ENCODE measurements at regions not wholly inside any gene's neighbourhood (a gene's known extent, or its start where the extent isn't known, plus 50 kb on each side); places are given as distances from the start of the nearest gene placed in this dataset.

DNA sequence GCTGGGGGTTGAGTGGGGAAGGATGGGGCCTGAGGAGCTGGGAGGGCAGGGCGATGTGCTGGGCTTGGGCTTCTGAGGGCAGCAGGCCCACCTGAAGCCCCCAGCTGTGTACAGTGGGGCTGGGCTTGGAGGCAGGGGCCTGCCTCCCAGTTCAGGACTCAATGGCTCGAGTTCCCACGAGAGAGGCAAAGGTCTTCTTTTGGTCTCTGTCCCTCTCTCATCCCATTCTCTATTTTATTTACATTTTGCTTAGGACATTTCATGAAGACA, 180.6 kb downstream of the MACROH2A1 start:
- no peak for DNase-seq

DNA sequence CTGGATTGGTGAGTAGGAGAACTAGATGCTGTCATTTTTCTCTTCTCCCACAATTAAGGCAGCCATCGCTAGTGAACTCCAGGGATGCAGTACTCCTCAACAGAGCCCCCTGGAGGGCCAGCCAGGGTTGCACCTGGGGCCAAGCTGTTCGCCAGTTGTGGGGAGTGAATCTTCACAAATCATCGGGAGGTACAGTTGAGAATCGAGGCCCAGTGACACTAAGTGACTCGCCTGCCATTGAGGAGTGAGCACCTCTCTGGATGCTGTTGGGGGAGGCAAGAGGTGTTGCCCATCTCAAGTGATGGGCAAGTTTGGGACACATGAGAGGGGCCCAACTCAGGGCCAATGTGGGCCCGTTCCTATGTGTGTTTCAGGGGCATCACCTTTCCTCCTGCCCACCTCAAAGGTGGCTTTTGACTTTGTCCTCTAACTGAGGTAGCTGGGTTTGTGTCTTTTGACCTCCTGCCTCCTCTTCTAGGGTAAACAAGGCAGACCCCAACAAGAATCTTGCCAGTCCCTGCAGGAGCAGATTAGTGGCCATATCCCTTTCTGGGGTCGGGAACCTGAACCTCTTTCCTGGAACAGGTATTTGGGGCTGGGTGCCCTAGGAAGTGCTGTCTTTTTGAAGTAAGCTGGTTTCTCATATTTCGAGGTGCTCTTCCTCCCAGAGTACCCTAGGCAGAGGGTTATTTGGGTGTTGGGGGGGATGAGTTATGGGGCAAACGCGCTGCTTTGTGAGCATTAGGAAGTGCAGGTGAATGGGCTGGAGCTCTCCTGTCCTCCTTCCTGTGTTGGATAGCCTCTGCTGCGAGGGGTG, 181.2 kb downstream of the MACROH2A1 start:
- no peak for DNase-seq

DNA sequence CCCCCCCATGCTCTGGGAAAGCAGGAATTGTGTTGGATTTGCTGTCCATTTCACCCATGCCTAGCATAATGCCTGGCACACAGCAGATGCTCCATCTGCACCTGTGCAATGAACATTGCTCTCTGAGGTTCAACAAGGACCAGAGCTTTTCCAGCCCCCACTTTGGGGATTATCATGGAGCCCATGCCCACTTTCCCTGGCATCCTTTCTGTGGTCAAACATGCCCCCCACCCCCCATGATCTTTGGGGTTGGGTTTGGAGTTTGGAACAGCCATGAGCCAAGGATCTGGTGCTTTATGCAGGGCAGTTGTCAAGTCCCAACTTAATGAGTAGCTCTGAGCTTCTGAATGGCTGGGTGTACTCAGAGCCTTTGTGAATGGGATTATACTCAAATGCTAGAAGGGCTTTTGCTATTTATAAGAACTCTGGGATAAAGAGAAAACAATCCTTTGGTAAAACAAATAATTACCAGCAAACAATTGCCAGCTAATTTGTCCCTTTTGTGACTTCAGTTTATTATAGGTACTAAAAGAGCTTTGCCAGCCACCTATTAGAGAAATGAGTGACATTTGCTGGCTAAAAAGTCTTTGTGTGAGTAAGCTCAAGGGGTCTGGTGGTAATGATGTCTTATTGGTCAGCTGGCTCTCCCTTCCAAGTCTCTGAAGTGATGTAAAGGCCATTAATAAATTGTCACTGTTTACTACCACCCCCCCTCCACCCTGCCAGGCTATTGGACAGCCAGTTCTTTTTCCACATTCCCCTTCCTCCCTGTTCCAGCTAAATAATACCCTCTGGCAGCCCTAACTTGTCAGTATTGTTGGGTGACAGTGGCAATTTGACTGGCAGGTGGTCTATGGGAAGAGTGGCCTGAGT, 182.3 kb downstream of the MACROH2A1 start:
- peak; percentile 34 for DNase-seq

DNA sequence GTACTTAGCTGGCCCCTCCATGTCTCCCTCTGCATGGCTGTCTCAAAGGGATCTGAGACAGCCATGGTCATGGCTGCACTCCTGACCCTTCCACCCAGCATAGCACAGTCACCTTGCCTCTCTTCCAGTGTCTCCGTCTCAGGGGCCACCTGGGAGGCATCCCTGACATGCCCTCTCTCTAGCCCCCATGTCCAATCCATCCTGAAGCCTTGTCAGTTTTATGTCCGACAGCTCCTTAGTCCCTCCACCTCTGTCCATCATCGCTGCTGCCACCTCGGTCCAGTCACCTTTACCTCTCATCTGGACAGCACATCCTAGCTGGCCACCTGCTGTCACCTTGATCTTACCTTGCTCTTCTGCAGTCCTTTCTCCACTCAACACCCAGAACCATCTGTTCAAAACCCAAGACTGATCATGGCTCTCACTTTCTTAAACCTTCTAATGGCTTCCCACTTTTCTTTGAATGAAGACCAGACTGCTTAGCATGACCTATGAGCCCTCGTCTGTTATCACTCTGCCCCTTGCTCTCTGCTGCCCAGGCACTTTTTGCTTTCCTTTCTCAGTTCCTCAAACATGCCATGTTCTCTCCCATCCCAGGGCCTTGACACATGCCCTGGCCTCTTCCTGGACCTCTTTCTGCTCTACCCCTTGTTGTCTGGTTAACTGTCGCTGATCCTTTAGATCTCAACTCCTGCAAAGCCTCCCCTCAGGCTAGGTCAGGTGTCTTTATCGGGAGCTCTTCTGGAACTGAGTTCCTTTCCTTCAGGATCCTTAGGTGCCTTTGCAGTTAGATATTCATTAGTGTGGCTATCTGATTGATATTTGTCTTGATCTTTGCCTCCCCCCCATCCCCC, 181.8 kb upstream of the PITX1 start:
- no peak for DNase-seq

DNA sequence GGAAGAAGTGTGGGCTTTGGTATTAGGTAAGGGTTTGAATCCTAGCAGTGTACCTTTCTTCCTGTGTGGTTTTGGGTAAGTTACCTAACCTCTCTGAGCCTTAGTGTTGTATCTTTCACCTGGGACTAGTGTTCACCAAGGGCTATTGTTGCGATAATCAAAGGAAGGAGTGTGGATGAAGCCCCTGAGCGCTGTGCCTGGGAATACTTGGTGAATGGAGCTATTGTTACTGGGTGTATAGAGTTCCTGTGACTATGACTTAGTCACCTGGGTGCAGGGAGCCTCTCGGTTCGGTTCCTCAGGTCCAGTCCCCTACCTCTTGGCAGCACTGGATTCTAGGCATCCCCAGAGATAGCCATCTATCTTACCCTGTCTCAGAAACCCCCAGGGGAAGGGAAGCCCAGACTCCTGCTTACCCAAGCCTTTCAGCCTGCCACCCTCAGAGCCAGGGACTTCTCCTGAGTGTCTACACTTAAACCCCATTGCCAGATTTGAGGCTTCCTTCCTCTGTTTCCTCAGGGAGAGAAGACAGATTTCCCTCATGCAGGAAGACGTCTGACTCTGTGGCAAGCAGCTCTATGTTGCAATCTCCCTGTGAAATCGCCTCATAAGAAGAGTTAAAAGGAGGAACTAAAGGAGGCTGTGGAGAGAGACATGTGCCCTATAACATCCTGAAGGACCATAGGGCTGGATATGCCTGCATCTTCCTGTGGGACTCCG, 181.0 kb upstream of the PITX1 start:
- DNase-seq = no peak

DNA sequence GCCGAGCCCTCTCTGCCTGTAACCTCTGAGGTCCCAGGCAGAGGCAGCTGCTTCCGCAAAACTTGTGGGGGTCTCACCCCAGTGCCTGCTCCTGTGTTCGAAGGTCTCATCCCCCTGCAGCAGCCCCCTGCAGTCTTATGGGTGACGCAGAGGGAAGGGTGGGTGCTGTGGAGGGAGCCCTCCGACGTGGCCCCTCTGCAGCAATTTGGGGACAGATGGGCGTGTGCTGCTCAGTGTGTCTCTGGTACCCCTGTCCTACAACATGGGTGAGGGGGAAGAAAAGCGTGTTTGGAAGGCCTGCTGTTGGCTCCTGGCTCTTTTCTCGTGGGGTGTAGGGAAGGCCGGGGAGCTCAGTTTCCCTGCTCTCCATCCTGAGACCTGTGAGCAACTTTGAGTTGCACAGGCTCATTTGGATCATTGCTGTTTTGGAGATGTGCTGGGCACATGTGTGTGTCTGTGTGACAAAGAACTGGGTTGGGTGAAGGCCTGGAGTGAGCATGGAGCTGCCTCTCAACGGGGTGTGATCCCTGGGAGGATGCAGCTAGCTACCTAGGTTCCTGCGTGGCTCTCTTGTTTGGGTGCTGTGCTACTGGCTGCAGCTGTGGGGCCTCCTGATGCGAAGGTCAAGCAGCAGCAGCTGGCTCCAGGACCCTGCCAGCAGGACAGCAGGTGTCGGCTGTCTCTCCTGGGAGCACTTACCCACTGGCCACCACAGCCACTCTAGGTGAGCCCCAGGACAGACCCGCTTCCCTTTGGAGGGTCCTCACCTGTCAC, 179.6 kb upstream of the PITX1 start:
- DNase-seq = no peak

DNA sequence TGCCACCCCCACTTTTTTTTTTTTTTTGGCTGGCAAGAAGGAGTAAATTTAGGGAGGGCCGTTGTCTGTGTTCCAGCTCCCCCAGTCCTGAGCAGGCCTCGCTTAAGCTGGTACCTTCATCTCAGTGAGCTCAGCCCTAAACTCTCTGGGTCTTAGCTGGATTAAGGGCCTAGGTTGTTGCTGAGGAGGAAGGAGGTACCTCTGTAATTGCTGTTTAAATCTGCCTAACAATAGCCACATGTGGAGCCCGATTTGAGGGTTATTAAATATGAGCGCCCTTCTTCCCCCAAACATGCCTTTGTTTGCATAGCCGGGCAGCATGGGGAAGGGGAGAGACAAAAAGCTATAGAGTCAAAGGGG, 179.0 kb upstream of the PITX1 start:
- DNase-seq = no peak

DNA sequence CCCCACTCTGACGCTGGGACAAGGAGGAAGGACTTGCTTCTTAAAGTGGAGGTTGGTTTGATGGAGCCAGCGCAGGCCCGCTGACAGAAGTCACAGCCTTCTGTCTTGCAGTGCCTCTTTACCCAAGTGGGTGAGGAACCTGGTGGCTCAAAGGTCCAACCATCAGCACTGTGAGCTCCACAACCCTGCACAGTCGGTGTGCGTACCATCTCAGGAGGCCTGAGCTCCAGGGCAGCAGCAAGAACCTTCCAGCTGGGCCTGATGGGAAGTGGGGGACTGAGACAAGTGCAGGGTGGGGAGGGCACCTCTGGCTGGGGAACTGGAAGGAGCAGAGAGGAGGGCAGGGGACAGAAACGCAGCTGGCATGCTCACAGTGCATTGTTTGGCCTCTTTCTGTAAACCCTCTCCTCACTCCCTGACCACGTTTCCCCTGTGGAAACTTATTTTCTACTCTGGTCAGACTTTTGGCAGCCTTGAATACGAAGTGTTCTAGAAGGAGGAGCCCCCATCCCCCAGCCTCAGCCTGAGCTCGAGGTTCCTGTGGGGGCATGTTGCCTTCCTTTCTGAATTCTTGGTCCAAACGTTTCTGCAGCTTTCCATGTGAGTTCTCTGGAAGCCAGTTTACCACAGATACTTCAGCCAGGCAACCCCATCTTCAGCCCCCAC, 178.5 kb upstream of the PITX1 start:
- DNase-seq = no peak

DNA sequence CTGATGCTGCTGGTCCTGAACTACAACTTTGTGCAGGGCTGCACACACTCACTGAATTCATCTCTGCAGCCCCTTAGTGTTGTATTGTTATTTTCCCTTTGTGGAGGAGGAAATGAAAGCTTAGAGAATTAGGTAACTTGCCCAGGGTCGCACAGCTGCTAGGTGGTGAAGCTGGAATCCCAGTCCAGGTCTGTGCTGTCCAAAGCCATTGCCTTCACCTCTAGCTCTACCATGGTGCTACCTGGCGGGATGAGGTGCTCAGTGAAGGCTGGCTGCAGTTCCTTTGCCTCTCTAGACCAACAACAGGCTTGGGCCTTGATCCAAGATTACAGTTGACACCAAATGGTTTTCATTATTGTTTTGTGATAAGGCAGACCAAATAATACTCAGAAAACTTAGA, 177.8 kb upstream of the PITX1 start:
- no peak for DNase-seq

DNA sequence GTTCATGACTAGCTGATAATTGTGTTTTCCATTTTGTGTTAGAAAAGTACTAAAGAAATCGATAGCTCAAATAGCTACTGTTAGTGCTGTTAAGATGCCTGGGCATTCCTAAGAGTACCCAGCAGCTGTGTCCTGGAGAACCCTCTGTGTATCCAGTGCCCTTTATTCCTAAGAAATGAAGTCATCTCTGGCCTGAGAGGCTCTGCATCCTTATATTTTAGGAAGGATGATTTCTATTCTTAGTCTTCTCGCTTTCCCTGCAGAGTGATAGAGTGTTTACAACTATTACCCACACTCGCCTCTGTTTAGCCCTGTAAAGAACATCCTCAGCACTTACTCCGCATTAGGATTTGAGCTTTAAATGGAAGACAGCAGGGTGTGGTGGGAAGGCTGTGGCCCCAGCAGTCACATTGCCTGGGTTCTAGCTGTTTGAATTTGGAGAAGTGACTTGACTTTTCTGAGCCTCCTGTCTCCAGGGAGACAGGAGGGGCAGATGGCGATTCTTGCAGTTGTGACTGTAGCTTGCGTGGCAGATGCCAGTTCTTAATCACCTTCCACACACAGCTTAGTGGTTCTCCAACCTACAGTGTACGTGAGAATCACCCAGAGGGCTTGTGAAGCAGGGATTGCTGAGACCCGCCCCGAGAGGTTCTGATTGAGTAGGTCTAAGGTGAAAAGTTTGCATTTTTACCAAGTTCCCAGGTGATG, 177.2 kb upstream of the PITX1 start:
- no peak for DNase-seq

DNA sequence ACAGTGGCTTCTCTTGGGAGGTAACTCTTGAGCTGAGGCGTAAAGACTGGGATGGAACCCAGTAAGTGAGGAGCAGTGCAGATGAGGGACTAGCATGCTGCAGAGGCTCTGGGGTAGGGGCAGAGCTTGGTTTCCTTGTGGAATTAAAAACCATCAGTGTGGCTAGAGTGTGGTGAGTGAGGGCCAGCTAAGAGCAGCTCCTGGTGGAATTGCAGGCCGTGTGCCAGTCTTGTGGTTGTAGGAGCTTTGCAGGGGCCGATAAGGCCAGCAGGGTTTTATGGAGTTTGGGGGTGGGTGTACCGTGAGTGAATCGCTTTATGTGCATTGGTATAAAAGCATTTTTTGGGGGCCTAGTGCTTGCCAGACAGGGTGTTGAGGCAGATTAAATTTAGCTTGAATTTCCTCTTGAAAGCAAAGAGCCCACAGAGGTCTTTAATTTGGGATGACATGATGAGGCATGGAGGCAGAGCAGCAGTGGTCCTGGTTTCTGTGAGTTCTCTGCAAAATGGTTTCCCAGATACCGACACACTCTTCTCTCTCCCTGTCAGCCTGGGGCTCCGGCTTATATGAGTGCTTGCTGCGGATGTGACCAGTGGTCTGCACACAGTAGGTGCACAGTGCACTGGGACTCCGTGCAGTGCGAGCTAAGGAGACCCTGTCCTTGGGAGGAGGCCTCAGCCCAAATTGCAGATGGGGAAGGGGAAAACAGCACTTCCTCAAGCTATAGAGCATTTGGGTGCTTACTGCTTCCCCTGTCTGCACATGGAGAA, 176.4 kb upstream of the PITX1 start:
- DNase-seq = no peak

DNA sequence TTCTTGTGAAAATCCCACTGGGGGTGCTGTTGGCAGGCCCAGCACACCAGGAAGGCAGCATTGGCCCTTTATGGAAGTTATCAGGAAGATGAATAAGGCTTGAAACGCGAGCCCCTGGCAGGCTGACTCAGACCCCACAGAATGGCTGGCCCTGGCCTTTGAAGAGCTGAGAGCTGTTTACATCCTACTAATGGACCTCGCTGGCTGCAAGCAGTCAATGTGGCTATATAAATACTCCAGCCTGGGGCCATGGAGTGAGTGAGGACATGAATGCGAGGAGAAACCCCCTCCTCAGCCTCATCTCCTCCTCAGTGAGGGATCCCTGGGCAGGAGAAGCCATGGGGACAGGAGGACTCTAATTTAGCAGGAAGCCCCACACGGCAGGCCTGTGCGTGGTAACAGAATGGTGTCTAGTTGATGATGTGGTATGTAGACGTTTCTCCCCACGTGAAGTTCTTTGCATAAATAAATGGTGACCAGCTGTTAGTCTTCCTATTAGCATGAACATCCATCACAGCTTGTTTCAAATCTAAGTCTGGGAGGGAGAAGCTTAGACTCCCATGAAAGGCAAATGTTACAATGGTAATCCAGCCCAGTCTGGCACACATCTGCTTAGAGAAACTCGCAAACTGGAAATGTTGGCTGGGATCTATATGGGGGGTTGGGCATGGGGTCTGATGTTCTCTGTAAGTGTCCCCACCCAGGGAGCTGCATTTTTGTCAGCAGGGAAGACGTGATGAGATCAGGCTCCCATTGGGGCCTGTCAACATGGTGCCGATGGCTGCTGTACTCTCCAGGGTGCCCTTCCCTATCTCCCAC, 175.1 kb upstream of the PITX1 start:
- DNase-seq = no peak

DNA sequence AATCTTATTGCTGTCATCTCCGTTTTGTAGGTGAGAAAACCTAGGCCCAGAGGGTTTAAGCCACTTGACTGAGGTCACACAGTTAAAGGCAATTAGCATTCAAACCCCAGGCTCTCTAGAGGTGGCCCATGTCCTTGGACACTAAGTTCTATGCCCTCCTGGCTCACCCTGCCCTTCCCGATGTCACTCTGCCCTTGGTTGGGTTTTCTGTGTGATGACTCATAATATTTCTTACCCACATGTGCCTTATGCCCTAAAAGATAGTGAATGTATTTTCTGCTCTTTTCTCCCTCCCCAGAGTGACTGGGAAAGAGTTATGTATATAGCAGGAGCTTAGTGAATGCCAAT, 174.5 kb upstream of the PITX1 start:
- DNase-seq = no peak

DNA sequence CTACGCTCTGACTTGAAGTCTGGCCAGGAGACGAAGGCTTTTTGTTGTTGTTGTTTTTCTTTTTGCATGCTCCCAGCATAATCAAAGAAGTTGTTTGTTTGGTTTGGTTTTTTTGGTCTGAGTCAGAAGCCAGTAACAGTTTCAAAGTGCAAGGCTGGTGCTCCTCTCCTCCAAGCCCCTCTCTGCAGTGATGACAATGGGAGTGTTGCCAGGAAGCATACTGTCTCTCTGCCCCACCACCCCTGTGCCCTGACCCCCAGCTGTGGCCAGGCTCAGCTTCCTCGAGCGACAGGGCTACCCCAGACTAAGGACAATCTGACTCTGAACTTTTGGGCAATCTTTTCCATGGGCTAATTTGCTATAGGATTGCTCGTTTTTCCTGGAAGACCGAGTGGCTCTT, 173.8 kb upstream of the PITX1 start:
- DNase-seq = no peak

DNA sequence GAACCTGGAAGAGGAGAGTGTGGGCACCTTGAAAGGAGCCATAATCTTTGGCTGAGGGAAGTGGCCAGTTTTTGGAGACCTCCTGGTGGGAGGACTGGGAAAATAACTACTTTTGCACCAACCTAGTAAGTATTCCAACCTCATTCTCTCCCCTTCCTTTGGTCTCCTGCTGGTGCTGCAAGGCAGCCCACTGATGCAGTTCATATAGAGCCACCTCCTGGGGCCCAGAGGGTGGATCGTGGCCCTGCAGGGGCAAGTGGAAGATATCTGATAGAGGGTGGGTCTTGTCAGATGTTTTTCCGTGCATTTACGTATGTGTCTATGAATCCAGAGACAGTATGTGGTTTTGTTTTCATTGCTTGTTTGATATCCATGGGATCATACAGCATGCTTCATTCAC, 172.8 kb upstream of the PITX1 start:
- no peak for DNase-seq

DNA sequence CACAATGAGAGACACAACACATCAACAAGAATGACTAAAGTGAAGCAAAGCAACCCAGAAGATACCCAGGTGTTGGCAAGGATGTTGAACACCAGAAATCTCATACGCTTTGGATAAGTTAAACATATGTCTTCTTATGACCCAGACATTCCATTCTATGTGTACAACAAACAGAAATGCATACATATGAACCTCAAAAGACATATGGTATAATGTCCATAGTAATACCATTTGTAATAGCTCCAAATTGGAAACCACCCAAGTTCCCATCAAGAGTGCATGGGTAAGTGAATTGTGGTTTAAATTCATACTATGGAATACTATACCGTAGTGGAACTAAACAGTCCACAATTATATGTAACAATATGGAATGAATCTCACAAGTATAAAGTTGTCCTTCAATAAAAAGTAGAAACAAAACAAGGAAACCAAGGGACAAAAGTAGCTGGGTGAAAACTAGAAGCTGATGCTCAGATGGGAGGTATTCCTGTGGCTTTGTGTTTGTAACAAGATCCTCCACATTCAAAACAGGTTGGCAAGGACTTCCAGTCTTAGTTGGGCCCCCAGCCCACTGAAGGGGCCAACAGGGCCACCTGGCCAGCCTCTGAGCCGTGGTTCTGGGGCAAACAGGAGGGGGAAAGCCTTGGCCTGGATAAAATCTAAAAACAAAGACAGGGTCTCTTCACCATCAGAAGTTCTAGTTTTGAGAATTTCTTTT, 171.8 kb upstream of the PITX1 start:
- no peak for DNase-seq

DNA sequence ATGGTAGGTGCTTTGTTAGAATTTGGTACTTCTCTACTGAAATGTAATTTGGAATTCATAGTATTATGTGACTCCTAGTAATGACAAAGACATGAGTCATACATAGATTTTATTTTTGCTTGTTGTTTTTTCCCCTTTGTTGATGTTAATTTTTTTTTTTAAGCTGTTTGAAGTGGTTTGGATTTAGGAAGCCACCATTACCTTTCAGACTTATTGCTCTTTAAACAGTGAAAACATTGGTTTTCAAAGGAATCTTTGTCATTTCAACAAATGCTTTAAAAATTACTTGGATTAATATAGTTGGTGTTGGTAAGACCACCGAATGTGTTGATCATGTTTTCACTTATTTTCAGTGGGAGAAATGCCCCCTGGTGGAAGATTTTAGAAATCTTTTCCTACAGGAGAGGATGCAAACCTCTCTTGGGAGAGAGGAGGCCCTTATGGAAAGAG, 170.1 kb upstream of the PITX1 start:
- DNase-seq = no peak

DNA sequence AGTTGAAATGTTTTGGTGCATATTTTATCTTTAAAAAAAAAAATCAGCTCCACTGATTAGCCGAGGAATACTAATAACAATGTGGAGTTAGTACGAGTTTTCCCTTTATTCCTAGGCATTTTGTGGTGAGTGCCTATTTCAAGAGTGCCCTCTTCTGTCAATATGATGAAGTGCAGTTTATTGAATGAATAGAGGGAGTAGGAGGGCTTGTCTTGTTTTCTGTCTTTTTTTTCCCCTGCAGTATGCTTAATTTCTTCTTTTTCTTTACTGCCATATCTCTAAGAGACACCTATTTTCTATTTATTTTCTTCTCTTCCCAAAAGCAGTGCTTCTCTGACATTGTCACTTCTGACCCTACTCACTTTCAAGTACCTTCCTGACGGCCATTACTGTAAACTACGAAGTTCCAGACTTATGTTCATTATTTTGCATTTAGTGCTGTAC, 169.6 kb upstream of the PITX1 start:
- no peak for DNase-seq
